ENCODE measurements at regions not wholly inside any gene's neighbourhood (a gene's known extent, or its start where the extent isn't known, plus 50 kb on each side); places are given as distances from the start of the nearest gene placed in this dataset.

DNA sequence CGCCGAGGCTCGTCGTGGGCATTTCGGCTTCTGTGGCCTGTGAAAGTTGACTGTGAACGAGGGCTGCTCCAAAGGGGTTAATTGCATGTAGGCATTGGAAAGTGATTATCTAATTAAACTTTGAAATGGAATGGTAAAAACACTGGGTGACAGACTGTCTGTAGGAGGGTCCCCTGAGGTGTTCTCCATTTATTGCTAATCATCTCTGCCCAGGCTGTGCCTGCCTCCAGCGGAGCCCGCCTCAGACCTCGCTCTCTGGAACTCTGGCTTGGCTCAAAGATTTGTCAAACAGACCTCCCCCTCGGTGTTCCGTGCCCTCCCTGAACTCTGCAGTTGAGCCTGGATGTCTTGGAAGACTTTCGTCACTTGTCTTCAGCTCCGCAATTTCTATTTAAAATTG lies 50.2 kb upstream of the VRK1 start:
- WGBS: 64% methylated on average over 13 of the region's 13 CpGs
- Histone ChIP-seq H3K4me3 (ENCODE audit: low read length) (no peak overlapping the region), H3K27me3 (ENCODE audit: control insufficient read depth, insufficient read depth) (no peaks in the 10 kb centered on the region), H3K27ac (ENCODE audit: low read length) (no peak overlapping the region), H3K4me1 (ENCODE audit: control insufficient read depth, insufficient read depth, low read length) (no peaks in the 10 kb centered on the region), H3K9me3 (ENCODE audit: control insufficient read depth, low read length) (peaks cover 2% of the 10 kb centered on the region)
- intact Hi-C loops (cut with DNase I): loop anchor here in 1 of 4 donors (10.0 kb wide), 1 partner anchor 162 kb away; no protein-coding TSS in a partner anchor
- no peak for DNase-seq
- no peak for ATAC-seq

Data from right cardiac atrium (tissue), 5 donors.